Hippocampal formation (tissue), 2 donors: ENCODE measurements at regions not wholly inside any gene's neighbourhood (a gene's known extent, or its start where the extent isn't known, plus 50 kb on each side); places are given as distances from the start of the nearest gene placed in this dataset.

ENCODE experiments used
- DNase-seq, 2 donors: peaks; one replicate each; lab custom pipeline; 2025; lab: John Stamatoyannopoulos, UW

DNA sequence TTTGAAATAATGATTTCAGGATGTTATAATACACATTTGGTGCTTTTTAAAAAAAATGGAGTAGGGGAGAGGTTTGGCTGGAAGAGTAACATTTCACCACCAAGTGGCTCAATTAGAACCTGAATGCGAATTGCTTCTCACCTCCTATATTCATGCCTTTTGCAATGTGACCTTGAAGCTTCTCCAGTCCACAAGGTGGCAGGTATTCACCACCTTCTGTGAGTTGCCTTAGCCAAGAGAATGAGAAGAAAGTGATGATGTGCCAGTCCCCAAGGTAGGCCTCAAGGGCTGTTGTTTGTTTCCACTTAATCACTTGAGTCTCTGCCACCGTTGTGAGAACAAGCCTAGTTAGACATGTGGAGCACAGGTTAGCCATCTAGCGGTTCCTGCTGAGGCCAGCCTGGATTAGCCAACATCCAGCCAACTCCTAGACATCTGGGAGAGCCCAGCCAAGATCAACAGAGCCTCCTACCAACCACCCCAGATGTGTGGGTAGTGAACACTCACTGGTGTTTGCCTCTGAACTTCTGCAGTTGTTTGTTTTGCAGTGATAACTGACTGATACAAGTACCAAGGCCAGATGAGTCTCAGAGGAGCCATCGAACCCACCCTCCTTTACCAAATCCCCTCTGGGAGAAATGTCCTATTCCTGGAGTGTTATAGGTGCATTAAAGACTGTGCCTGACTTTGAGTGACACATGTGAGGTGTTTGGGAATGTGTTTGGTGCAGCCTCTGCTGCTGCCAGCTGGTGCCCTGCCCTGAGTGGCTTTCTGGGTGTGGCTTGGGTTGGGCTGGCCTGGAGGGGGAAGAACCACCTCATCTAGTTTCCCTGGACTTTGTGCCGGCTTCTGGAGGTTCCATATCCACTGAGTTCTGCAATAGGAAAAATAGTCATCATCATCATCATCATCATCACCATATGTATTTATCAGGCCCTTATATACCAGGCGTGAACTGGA lies 132.5 kb upstream of the RFLNA start:
- DNase-seq, result no peak

GRCh38 chr12:124165695-124166094 lies 129.2 kb upstream of the RFLNA start:
- DNase-seq, result no peak

DNA sequence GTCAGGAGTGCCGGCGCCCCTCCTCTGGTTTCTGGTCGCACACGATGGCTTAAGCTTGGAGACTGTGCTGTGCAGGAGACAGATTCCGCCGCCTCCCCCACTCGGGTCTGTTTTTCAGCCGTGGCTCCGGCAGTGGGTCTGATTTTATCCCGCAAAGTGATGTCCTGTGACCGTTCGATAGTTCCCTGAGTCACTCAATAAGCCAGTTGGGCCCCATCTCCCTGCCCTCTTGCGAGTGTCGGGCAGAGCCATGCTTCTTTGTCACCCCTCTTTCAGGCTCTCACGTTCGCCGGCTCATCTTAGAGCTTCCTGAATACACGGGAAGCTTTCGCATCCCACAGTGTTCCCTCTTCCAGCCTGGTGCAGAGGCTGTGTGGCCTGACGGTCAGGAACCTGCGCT lies 127.8 kb upstream of the RFLNA start:
- no peak for DNase-seq

DNA sequence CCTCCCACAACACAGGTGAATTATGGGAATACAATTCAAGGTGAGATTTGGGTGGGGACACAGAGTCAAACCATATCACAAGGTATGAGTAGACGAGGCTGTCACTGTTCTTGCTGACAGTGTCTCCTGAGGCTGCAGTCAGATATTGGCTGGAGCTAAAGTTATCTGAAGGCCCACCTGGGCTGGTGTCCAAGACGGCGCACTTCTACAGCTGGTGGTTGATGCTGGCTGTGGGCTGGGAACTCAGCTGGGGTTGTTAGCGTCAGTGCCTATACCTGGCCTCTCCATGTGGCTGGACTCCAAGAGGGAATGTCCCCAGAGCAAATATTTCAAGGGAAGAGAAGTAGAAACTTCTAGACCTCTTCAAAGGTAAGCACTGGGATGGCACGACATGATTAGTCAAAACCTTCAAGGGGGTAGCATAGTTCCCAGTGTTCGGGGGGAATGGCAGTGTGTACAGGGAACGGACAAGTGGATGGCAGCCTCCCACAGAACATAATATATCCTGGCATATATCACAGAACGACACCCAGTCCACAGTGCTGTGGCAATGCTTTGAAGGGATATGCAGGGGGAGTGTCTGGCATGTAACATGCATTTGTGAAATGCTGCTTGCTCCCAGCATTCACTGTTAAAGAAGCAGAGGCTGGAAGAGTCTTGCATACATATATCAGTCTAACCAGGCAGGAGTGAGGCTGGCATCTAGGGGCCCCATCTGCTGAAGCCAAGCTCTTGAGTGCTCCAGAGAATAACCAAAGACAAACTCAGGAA lies 126.7 kb upstream of the RFLNA start:
- DNase-seq, result no peak

- no peak for DNase-seq
Observed at GRCh38 chr12:124169577-124170284, 125.2 kb upstream of the RFLNA start.

GRCh38 chr12:124170760-124171159 lies 124.1 kb upstream of the RFLNA start:
- no peak for DNase-seq

- DNase-seq, result no peak
Observed at GRCh38 chr12:124171231-124171979, 123.5 kb upstream of the RFLNA start.

DNA sequence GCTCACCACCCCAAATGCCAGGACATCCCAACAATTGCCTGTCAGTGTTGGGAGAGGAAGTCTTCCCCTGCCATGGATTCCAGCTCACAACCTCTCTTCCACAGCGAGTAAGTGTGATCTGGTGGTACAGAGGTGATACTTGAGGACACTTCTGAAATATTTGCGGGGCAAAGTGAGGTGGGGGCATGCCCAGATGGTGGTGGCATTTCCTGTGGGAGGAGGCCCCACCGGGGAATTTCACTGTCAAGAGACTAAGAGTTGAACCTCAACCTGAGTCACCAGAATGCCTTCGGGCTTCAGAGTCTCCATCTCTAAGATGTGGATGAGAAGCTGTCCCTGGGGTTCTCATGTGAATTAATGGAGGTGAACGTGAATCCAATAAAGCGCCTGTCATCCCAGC lies 122.3 kb upstream of the RFLNA start:
- DNase-seq, result no peak

GRCh38 chr12:124173692-124174091 lies 121.2 kb upstream of the RFLNA start:
- no peak for DNase-seq

- peak in 1 of 2 donors; percentile 13 for DNase-seq
Observed at GRCh38 chr12:124174451-124175348, 120.2 kb upstream of the RFLNA start.

- no peak for DNase-seq
Observed at GRCh38 chr12:124175704-124176103, 119.2 kb upstream of the RFLNA start.

DNA sequence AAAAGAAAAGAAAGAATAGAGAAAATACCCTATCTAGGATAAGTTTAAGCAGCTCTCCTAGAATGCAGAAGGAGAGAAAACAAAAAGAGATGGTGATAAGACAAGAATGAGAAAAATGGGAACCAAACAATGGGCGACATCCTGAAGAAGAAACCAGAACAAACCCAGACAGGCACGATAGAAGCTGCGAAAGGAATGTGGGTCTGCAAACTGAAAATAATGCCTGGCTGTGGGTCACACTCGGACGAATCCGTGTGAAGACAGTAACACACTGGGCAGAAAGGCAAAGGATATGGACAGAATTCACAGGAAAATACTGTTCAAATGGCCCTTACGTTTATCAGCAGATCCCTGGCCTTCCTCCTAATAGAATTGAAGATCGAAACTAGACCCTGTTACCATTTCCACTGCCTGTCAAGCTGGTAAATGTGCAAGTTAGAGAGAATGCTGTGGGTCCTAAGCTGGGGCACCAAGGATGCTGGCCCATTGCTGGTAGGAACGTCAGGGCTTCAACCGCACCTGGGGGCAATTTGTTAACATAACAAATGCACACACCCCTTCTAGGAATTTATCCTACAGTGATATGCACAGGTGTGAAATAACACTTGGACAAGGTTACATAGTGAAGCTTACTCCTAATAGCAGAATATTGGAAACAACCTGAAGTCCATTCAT lies 117.5 kb upstream of the RFLNA start:
- DNase-seq, result no peak

- DNase-seq, result no peak
Observed at GRCh38 chr12:124177951-124178316, 117.0 kb upstream of the RFLNA start.

DNA sequence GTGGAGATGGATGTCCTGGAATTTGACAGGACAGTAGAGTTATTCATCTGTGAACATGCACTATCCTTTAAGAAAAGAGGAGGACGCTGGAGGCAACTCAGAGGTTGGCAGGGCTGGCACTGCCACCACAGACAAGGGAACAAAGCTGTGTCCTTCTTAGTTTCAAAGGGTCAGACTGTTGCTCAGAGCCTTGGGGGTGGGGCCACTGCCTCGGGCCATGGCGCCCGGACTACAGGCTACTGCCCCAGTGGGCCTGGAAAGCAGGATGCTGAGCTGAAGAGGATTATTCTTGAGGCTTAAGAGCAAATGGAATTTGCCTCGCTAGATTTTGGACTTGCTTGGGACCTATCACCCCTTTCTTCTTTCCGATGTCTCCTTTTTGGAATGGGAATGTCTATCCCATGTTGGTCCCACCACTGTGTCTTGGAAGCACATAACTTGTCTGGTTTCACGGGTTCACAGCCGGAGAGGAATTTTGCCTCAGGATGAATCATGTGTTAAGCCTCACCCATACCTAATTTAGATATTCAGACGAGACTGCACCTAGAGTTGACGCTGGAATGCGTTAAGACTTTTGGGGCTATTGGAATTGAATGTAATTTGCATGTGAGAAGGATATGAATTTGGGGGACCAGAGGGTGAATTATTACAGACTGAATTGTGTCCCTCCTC lies 114.8 kb upstream of the RFLNA start:
- DNase-seq, result no peak

- no peak for DNase-seq
Observed at GRCh38 chr12:124183172-124183571, 111.7 kb upstream of the RFLNA start.

DNA sequence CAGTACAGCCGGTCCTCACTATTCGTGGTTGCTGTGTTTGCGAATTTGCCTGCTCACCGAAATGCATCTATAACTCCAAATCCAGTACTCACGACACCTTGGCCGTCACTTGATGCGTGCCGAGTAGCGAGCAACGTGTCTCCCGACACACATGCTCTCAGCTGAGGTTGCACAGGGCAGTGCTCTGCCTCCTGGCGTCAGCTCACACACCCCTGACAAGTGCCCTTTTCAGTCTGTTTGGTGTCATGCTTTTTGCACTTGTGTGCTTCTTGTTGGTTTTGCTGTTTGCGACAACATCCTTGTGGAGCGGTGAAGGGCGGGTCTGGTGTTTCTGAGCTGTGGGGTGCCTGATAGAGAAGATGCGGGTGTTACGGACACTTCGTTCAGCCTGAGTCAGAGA lies 110.4 kb upstream of the RFLNA start:
- DNase-seq, result no peak

DNA sequence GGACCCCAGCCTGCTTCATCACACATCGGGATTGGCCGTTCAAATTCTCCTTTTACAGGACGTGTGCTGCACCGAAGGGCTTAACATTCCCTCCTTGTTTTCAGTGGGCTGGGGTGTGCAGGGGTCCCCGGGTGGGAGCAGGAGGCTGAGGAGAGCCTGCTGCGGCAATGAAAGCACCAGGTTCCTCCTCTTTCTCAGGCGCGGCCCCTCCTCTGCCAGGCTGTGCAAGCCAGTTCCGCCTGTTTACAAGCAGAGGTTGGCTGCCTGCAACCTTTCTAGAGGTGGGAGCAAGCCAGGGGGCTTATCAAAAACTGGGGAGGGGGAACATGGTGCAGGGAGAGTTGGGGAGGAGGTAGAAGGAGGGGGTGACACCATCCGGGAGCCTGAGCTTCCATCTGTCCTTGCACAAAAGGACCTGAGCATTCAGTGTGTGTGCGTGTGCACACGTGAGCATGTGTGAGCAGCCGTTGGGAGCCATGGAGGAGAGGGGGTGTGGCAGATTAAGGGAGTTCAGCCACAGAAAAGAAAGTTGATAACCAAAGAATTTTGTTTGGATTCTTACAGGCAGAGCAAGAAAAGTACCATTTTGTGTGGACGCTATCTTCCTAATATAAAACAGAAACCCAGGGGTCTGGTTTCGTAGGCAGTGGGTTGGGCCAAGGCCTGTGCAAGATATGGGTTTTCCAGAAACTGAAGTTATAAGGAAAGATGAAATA lies 108.8 kb upstream of the RFLNA start:
- DNase-seq, result no peak

DNA sequence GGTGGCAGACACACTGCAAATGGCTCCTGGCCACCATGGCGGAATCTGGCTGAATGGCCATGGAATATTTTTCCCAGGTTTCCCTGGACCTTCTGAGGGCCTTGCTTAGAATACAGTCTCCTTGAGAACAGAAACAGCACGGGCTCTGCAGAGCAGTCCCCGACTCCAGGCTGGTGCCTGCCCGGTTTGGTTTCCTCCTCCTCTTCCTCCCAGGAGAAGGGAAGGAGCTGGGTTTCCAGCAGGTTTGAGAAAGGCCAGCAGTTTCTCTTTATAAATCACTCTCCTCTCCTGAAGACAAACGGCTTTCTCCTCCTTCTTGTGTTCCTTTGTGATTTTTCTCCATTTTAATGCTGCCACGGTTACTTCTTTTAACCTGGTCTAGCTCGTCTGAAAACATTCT lies 106.8 kb upstream of the RFLNA start:
- no peak for DNase-seq
